A673 (cell line): ENCODE measurements at regions not wholly inside any gene's neighbourhood (a gene's known extent, or its start where the extent isn't known, plus 50 kb on each side); places are given as distances from the start of the nearest gene placed in this dataset.

Experiments used
- BruUV-seq: library from RNA; stranded (reverse); fragments of 400-500 nt; replicated peaks from 2 replicates; lab custom pipeline; 2021; lab: Mats Ljungman, UMichigan
- CTCF ChIA-PET: fragments of 300-600 bp; sonication (Branson Sonifier 250); formaldehyde crosslinking; loops from one replicate; lab custom pipeline; 2022; ENCODE audit warnings: antibody characterized with exemption; lab: Charles Lee
- POLR2A ChIA-PET: fragments of 300-600 bp; sonication (Branson Sonifier 250); formaldehyde crosslinking; loops from one replicate; lab custom pipeline; 2022; ENCODE audit warnings: antibody characterized with exemption; ENCODE audit not compliant: low non-redundant PET; lab: Charles Lee
- DNase-seq: peaks from one replicate; pipeline ENCODE4 v3.0.0-alpha.2; 2015; ENCODE audit warnings: low spot score
- H3K27ac ChIP-seq: fragments of 200-600 bp; sonication (generic); 2 replicates; pipeline ENCODE4 v1.5.1; 2016; ENCODE audit warnings: mixed run types, low read depth, mild to moderate bottlenecking, mixed read lengths, antibody characterized with exemption, low read length; ENCODE audit not compliant: poor library complexity, severe bottlenecking
- H3K27me3 ChIP-seq: fragments of 200-600 bp; sonication (generic); replicated peaks from 2 replicates; pipeline ENCODE4 v1.6.1; 2017; ENCODE audit warnings: mixed run types, low read depth, mild to moderate bottlenecking, mixed read lengths, antibody characterized with exemption, low read length; ENCODE audit not compliant: insufficient read depth, poor library complexity
- H3K36me3 ChIP-seq: fragments of 200-600 bp; sonication (generic); 2 replicates; pipeline ENCODE4 v1.6.1; 2016; ENCODE audit warnings: mixed run types, mild to moderate bottlenecking, mixed read lengths, antibody characterized with exemption, low read length; ENCODE audit not compliant: insufficient read depth, poor library complexity, severe bottlenecking
- H3K4me1 ChIP-seq: fragments of 200-600 bp; sonication (generic); 2 replicates; pipeline ENCODE4 v1.6.1; 2017; ENCODE audit warnings: mixed run types, mild to moderate bottlenecking, mixed read lengths, antibody characterized with exemption, low read length; ENCODE audit not compliant: insufficient read depth, poor library complexity, severe bottlenecking
- H3K4me3 ChIP-seq: fragments of 200-600 bp; sonication (generic); 2 replicates; pipeline ENCODE4 v1.5.1; 2016; ENCODE audit warnings: low read depth, mixed run types, mild to moderate bottlenecking, mixed read lengths, low read length; ENCODE audit not compliant: poor library complexity, severe bottlenecking
- H3K9me3 ChIP-seq: fragments of 200-600 bp; sonication (generic); 2 replicates; pipeline ENCODE4 v1.6.1; 2016; ENCODE audit warnings: mixed run types, low read depth, mild to moderate bottlenecking, mixed read lengths, antibody characterized with exemption, low read length; ENCODE audit not compliant: poor library complexity, severe bottlenecking
- CTCF ChIP-seq: fragments of 300-800, 200-600 bp; sonication (generic); conservative IDR thresholded peaks from 2 replicates; pipeline ENCODE4 v1.5.1; 2017; ENCODE audit warnings: low read depth, mild to moderate bottlenecking, antibody characterized with exemption, low read length, moderate library complexity, mixed read lengths
- EZH2 ChIP-seq: fragments of 200-600 bp; sonication (generic); IDR thresholded peaks from 2 replicates; pipeline ENCODE4 v1.6.1; 2017; ENCODE audit warnings: borderline replicate concordance, low read depth, mild to moderate bottlenecking, mixed read lengths, antibody characterized with exemption, low read length; ENCODE audit not compliant: poor library complexity, severe bottlenecking
- intact Hi-C: fragments of 100-400 bp; cut with micrococcal nuclease; formaldehyde crosslinking; loops from one replicate; pipeline ENCODE4 v1.10.0; 2022; ENCODE audit not compliant: unreplicated experiment

GRCh38 chr18:53911200-53911599 lies 313.3 kb downstream of the MBD2 start:
- no TSS peak for BruUV-seq
- intact Hi-C loops = no loop called here
- CTCF ChIA-PET = no interaction called here

GRCh38 chr18:53909668-53910067 lies 314.8 kb downstream of the MBD2 start:
- Histone ChIP-seq H3K27me3 (no peaks in the 10 kb centered on the region), H3K36me3 (no peaks in the 10 kb centered on the region), H3K4me3 (no peak overlapping the region), H3K4me1 (no peaks in the 10 kb centered on the region), H3K27ac (no peak overlapping the region), H3K9me3 (no peaks in the 10 kb centered on the region)
- ChIA-PET CTCF (interaction anchor here (0.5 kb wide), 1 partner anchor 78 kb away, joined by 5 read pairs; no protein-coding TSS in a partner anchor), POLR2A (no interaction called here)
- intact Hi-C loops = loop anchor here (2.0 kb wide), 1 partner anchor 205 kb away; no protein-coding TSS in a partner anchor
- TF ChIP-seq CTCF (peak; percentile 69), EZH2 (no peak)
- BruUV-seq = no TSS peak
- peak; percentile 55 for DNase-seq

More at GRCh38 chr18:53911200-53911599, 313.3 kb downstream of the MBD2 start:
- Histone ChIP-seq H3K27ac (no peak overlapping the region), H3K4me1 (no peaks in the 10 kb centered on the region), H3K4me3 (no peak overlapping the region), H3K27me3 (no peaks in the 10 kb centered on the region), H3K9me3 (no peaks in the 10 kb centered on the region), H3K36me3 (no peaks in the 10 kb centered on the region)
- DNase-seq = no peak
- TF ChIP-seq CTCF (no peak), EZH2 (no peak)
- POLR2A ChIA-PET = no interaction called here

- Histone ChIP-seq H3K27ac (no peak overlapping the region), H3K9me3 (no peaks in the 10 kb centered on the region), H3K4me1 (no peaks in the 10 kb centered on the region), H3K27me3 (no peaks in the 10 kb centered on the region), H3K36me3 (no peaks in the 10 kb centered on the region), H3K4me3 (no peak overlapping the region)
- POLR2A ChIA-PET = no interaction called here
- no TSS peak for BruUV-seq
- DNase-seq = no peak
- intact Hi-C loops = loop anchor here (2.0 kb wide), 1 partner anchor 207 kb away; no protein-coding TSS in a partner anchor
- no peak for TF ChIP-seq CTCF
- TF ChIP-seq EZH2 = no peak
- CTCF ChIA-PET = no interaction called here
Observed at GRCh38 chr18:53907921-53908320, 316.5 kb downstream of the MBD2 start.
